Fibroblast of skin of back (primary cell): ENCODE measurements at regions not wholly inside any gene's neighbourhood (a gene's known extent, or its start where the extent isn't known, plus 50 kb on each side); places are given as distances from the start of the nearest gene placed in this dataset.
"Not testable (repeated sequence)": the region's sequence is repeated elsewhere in the genome, so short reads cannot be mapped to it uniquely, and the experiment has no call there.

Experiments used
- DNase-seq: peaks from one replicate; pipeline ENCODE4 v3.0.0-alpha.2; 2013

DNA sequence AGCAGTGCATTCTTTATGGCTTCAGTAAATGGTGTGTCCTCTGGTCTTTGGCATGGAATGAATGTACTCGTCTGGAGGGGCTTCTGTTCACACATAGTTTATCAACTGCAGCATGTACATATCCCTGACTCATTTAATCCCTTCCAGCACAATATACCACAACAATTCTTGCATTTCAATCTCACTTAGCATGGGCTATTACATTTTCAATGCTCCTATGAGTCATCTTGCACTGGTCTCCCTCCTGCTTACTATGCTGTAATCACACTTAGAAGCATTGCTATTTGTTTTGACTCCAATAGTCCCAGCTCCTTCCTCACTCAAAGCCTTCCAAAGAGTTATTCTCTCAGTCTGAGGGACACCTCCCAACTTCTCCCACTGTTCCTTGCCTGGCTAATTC, 180.9 kb upstream of the NUDT10 start:
- DNase-seq = no peak

- no peak for DNase-seq
These were observed 177.5 kb upstream of the NUDT10 start for GRCh38 chrX:51155157-51155556.

DNA sequence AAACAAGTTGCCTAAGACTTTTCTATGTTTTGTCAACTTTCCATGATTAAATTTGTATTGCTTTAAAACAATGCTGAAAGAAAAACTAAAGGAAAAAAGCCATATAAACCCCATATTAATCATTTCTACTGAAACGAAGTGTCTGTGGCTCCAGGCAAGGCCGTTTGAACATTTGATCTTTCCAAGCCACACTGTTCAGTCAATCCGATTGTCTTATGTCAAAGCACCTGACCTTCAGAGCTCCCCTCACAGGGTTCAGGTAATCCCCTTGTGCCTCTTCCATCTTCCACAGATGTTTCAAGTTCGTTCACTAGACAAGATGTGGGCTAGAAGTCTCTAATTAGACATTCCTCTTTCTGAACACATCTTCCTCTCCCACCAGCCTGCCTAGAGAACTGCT, 177.1 kb upstream of the NUDT10 start:
- no peak for DNase-seq

DNA sequence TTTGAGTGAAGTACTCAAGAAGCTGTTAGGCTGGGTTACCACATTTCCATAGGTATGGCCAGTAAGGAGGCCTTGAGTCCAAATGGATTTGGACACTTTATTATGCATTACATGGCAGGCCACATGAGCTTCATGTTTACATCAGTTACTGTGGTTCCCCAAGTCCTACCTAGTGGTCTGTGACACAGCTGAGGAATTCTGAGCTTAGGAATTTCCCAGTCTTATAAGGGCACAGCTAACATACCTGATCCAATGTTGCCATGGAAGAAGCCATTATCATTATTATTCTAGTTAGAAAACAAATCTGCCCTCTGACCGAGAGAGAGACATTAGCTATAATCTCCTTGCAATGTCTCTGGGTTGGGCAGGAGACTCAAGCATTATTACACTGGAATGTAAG, 174.4 kb upstream of the NUDT10 start:
- DNase-seq = no peak

DNA sequence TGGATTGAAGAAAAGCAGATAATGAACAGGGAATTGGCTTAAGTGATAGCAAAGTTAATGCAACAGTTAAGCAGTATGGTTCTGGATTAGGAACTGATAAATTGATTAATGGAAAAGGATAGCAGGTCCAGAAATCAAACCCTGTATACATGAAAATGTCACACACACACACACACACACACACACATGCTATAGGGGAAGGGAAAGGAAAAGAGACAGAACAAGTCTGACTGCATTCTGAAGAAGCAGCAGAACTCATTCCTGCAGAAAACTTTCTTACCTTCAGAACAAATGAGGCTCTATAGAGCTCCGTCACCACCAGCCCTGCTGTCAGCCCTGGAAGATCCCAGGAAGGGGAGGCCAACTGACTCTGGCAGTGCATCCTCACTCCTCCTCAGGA, 173.2 kb upstream of the NUDT10 start:
- not testable (repeated sequence) for DNase-seq

DNA sequence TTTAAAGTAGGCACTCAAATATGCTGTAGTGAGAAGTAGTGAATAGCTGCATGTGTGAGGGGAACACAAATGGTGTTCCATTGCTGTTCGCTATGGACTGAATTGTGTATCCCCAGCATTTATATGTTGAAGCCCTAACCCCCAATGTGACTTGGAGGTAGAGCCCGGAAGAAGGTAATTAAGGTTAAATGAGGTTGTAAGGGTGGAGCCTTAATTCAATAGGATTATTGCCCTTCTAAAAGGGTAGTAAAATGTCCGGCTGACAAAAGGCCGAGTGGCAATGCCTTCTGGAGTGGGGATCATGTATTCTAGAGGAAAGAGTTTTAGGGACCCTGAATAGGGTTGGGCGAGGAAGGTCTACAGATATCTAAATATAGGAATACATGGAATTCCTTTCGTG, 168.9 kb upstream of the NUDT10 start:
- DNase-seq = no peak

GRCh38 chrX:51178356-51178900, 154.2 kb upstream of the NUDT10 start:
- not testable (repeated sequence) for DNase-seq

DNA sequence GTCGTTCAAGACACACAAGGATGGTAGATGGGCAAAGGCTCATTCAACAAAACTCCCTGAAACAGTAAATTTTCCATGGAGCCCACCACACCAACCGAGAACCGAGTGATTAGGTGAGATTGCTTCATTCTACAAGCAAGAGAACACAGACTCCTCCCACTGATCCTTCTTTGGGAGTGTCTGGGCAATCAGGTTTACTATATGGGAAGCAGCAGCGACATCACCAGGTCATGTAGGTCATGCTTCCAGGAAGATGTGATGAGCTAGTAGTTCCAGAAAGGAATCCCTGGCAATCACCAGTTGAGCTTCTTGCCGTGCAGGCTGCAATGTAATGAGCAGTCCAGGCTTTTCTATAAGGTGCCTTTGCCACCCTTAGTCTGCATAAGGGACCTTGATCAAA, 152.8 kb upstream of the NUDT10 start:
- DNase-seq = not testable (repeated sequence)

GRCh38 chrX:51182545-51182944, 150.1 kb upstream of the NUDT10 start:
- no peak for DNase-seq

- DNase-seq = no peak
These were observed 140.5 kb upstream of the NUDT10 start for GRCh38 chrX:51192104-51192503.

GRCh38 chrX:51215266-51215665, 117.4 kb upstream of the NUDT10 start:
- DNase-seq = no peak

GRCh38 chrX:51215856-51216255, 116.8 kb upstream of the NUDT10 start:
- no peak for DNase-seq

- no peak for DNase-seq
These were observed 90.4 kb upstream of the NUDT10 start for GRCh38 chrX:51242212-51242611.

- DNase-seq = no peak
These were observed 75.1 kb upstream of the NUDT10 start for GRCh38 chrX:51257490-51257889.

- not testable (repeated sequence) for DNase-seq
These were observed 70.4 kb upstream of the NUDT10 start for GRCh38 chrX:51262271-51262670.

DNA sequence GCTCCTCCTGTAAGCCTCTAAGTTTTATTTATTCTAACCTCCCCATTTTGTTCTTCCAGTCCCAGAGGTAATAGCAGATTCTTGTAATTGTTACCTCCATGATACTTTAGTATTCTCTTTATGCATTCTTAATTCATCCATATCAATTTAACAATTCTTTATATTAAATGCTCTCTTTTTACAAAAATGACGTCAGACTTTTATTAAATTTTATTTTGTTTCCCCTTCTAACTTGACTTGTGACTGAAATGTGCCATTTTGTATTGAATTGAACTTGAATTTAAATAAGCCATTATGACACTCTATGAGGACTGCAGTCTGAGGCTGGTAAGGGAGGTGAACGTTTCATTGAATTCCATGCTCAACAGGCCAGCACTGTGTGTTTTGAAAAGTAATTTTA, 60.0 kb upstream of the NUDT10 start:
- DNase-seq = no peak

- no peak for DNase-seq
These were observed 50.8 kb upstream of the NUDT10 start for GRCh38 chrX:51281758-51282318.
